ENCODE measurements at regions not wholly inside any gene's neighbourhood (a gene's known extent, or its start where the extent isn't known, plus 50 kb on each side); places are given as distances from the start of the nearest gene placed in this dataset.
"Not testable (repeated sequence)": the region's sequence is repeated elsewhere in the genome, so short reads cannot be mapped to it uniquely, and the experiment has no call there.

GRCh38 chr3:178198329-178198728 lies 337.9 kb upstream of the KCNMB2 start:
- DNase-seq (ENCODE audit: low read depth in 2 of 2) = no peak

DNA sequence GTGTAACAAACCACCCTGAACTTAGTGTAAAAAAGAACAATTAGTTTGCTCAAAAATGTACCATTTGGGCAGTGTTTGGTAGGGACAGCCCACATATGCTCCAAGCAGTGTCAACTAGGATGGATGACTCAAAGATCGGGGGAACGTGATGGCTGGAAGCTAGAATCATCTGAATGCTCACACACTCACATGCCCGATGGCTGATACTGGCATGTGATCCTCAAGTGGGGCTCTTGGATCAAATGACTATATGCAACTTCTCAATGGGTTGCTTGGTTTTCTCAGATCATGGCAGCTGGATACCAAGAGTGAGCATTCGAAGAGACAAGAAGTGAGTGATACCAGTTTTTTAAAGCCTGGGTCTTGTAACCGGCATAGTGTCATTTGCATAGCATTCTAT lies 335.9 kb upstream of the KCNMB2 start:
- no peak for DNase-seq (ENCODE audit: low read depth in 2 of 2)

DNA sequence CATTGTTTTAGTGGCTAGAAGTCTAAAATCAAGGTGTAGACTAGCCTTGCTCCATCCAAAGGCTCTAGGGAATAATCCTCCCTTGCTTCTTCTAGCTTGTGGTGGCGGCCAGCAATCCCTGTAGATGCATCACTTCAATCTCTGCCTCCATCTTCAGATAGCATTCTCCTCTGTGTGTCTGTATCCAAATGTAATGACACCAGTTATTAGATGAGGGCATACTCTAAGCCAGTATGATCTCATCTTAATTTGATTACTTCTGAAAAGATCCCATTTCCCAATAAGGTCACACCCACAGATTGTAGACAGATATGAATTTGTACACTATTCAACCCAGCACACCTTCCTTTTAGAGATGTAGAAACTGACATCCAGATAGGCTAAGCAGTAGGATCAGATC lies 334.5 kb upstream of the KCNMB2 start:
- no peak for DNase-seq (ENCODE audit: low read depth in 2 of 2)

GRCh38 chr3:178202194-178202593 lies 334.0 kb upstream of the KCNMB2 start:
- no peak for DNase-seq (ENCODE audit: low read depth in 2 of 2)

- DNase-seq (ENCODE audit: low read depth in 2 of 2) = no peak
Observed at GRCh38 chr3:178203165-178203564, 333.1 kb upstream of the KCNMB2 start.

DNA sequence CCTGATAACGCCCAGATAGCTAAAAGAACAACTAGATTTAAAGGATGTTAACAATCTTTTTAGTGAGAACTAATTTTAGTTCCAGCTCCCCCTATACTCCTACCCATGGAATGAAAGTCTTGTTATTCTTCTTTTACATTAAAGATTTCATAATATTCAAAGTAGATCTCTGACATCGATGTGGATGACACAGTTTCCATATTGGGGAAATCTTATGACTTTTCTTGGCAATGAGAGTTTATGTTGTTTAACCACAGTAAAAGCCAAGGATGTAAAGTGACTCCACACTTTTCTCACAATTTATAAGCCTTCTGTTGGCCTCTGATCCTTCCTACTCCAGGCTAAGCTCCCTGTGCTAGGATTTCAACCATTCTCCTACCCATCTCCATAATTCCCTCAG lies 332.6 kb upstream of the KCNMB2 start:
- no peak for DNase-seq (ENCODE audit: low read depth in 2 of 2)

DNA sequence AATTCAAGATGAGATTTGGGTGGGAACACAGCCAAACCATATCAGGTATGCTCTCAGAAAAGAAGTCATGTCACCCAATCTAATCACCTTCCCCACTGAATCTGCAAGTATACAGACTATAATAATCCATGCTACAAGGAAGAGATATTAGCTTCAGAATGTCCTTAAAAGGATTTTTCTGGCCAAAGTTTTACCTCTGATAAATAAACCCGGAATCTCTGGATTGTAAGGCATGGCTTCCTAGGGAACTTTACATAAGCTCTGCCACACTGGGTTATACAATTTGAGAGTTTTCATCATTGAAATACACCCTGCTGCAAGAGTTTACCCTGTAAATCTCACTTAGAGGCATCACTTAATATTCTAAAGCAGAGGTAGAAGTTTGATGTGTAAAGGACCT lies 330.5 kb upstream of the KCNMB2 start:
- DNase-seq (ENCODE audit: low read depth in 2 of 2) = no peak

GRCh38 chr3:178206521-178206920 lies 329.7 kb upstream of the KCNMB2 start:
- no peak for DNase-seq (ENCODE audit: low read depth in 2 of 2)

- DNase-seq (ENCODE audit: low read depth in 2 of 2) = not testable (repeated sequence)
Observed at GRCh38 chr3:178207161-178207560, 329.1 kb upstream of the KCNMB2 start.

DNA sequence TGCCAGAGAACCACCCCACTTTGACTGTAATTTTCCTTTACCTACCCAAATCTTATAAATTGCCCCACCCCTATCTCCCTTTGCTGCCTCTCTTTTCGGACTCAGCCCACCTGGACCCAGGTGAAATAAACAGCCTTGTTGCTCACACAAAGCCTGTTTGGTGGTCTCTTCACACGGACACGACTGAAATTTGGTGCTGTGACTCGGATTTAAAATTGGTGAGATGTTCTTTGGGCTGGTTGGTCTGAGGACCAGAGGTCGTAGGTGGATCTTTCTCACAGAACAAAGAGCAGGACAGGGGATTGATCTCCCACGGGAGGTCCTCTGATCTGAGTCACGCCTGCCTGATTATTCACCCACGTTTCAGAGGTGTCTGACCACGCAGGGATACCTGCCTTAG lies 328.6 kb upstream of the KCNMB2 start:
- DNase-seq (ENCODE audit: low read depth in 2 of 2) = not testable (repeated sequence)

DNA sequence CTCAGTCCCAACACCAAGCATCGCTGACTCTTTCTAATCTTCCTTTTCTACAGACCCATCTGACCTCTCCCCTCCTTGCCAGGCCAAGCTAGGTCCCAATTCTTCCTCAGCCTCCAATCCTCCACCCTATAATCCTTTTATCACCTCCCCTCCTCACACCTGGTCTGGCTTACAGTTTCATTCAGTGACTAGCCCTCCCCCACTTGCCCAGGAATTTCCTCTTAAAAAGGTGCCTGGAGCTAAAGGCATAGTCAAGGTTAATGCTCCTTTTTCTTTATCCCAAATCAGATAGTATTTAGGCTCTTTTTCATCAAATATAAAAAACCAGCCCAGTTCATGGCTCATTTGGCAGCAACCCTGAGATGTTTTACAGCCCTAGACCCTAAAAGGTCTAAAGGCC lies 327.1 kb upstream of the KCNMB2 start:
- not testable (repeated sequence) for DNase-seq (ENCODE audit: low read depth in 2 of 2)

GRCh38 chr3:178209618-178210017 lies 326.6 kb upstream of the KCNMB2 start:
- DNase-seq (ENCODE audit: low read depth in 2 of 2) = not testable (repeated sequence)

DNA sequence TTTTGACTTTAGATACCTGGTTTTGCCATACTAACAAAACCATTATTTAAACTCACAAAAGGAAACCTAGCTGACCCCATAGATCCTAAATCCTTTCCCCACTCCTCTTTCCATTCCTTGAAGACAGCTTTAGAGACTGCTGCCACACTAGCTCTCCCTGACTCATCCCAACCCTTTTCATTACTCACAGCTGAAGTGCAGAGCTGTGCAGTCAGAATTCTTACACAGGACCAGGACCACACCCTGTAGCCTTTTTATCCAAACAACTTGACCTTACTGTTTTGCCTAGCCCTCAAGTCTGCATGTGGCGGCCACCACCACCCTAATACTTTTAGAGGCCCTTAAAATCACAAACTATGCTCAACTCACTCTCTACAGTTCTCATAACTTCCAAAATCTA lies 325.1 kb upstream of the KCNMB2 start:
- not testable (repeated sequence) for DNase-seq (ENCODE audit: low read depth in 2 of 2)

DNA sequence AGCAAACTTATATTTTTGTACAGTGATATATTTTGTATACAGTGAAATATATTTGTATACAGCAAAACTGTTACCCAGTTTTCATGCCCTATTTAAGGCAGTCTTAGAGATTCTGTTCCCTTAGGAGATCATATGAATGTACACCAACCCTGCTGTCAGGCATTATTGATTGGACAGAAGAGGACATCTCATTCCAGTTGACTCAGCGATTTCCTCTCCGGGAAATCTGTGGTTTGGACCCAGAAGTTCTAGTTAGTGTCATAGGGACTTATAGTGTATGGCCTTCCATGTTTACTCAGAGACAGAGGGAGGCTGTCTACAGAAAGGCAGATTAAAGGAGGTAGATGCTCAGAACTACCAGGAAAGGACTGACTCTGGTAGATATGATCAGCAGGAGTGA lies 318.8 kb upstream of the KCNMB2 start:
- DNase-seq (ENCODE audit: low read depth in 2 of 2) = no peak

DNA sequence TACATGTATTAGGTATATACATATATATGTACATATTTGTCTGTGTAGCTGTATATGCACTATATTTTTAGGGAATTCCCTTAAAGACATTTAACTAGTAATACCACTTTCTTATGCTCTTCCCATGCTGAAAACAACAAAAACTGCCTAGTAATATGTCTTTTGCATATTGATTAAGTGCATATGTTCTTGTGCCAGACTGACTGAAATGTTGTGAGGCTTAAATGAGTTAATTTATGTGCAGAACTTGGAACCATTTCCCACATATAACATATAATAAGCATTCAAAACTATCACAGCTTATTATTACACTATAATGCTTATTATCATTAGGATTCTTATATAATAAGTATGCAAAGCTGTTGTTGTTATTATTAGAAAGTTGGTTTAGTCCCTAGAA lies 318.0 kb upstream of the KCNMB2 start:
- no peak for DNase-seq (ENCODE audit: low read depth in 2 of 2)

DNA sequence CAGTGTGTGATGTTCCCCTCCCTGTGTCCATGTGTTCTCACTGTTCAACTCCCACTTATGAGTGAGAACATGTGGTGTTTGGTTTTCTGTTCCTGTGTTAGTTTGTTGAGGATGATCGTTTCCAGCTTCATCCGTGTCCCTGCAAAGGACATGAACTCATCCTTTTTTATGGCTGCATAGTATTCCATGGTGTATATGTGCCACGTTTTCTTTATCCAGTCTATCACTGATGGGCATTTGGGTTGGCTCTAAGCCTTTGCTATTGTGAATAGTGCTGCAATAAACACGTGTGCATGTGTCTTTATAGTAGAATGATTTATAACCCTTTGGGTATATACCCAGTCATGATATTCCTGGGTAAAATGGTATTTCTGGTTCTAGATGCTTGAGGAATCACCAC lies 316.6 kb upstream of the KCNMB2 start:
- DNase-seq (ENCODE audit: low read depth in 2 of 2) = not testable (repeated sequence)

DNA sequence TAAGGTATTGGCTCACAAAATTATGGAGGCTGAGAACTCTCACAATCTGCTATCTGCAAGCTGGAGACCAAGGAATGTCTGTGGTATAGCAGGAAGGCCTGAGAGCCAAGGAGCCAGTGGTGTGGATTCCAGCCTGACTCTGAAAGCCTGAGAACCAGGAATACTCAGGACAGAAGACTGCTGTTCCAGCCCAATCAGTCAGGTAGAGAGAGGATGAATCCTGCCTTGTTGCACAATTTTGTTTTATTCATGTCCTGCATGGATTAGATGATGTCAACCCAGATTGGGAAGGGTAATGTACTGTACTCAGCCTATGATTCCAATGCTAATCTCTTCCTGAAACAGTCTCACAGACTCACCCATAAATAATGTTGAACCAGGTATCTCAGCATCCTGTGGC lies 312.4 kb upstream of the KCNMB2 start:
- no peak for DNase-seq (ENCODE audit: low read depth in 2 of 2)

DNA sequence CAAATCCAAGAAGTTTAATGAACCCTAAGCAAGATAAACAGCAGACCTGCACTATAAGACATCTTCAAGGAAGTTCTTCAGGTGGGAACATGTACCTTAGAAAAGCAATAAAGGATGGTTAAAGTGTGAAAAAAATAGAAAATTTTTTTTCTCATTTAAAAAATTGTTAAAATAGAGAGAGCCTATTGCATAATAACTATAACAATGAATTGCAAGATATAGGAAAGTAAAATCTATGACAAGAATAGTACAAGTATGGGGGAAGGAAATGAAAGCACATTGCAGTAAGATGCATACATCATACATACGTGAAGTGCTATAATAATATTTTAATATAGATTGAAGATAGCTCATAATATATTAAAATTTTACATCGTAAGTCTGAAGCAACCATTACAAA lies 310.1 kb upstream of the KCNMB2 start:
- no peak for DNase-seq (ENCODE audit: low read depth in 2 of 2)

- DNase-seq (ENCODE audit: low read depth in 2 of 2) = no peak
Observed at GRCh38 chr3:178231645-178232044, 304.6 kb upstream of the KCNMB2 start.

- DNase-seq (ENCODE audit: low read depth in 2 of 2) = no peak
Observed at GRCh38 chr3:178233371-178234071, 302.7 kb upstream of the KCNMB2 start.

DNA sequence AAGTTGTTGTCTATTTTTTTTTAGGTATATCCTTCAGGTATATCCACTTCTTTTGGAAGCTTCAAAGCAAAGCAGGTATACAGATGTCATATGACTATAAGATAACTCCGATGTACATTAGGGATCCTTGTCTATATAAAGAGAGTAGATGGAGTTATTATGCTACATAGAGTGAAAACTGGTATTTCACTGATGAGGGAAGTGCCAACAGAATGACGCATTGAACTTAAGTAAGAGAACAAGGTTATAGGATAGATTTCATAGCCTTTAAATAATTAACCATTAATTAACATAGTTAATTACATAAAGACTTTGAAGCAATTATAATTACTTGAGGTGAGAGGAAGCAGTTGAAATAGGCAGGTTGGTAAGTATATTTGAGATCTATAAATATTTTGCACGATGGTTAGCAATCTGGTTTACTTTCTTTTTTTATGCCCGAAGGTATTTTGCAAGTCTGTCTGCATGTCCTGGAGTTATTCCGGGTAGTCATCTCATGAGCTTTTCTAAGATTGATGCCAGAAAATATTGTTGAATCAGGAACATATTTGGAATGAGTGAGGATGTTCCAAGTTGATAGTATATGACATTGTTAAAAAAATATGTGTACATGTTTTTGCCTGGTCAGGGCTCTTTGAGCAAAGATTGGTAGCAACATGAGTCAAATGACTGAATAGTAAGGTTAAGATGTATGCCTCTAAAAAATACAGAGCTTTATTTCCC lies 299.5 kb upstream of the KCNMB2 start:
- no peak for DNase-seq (ENCODE audit: low read depth in 2 of 2)

GRCh38 chr3:178238179-178238578 lies 298.1 kb upstream of the KCNMB2 start:
- DNase-seq (ENCODE audit: low read depth in 2 of 2) = no peak

Data from stimulated activated CD8-positive, alpha-beta memory T cell treated with anti-CD3 and anti-CD28 coated beads, Interleukin-2, amount 100 ng/mL, for 48 hours (primary cell).